Stomach (tissue), 4 donors: ENCODE measurements at regions not wholly inside any gene's neighbourhood (a gene's known extent, or its start where the extent isn't known, plus 50 kb on each side); places are given as distances from the start of the nearest gene placed in this dataset.

Source experiments
- CTCF ChIP-seq, 7 experiments: fragments of 450-650 bp in 4 of 7; fragments of 200-600 bp in 3 of 7; sonication (generic) in 3 of 7; IDR thresholded peaks; one replicate each; pipeline ENCODE4 v1.5.1; 2016 to 2019; ENCODE audit warnings: antibody characterized with exemption in 7 of 7, control low read depth in 2 of 7, mild to moderate bottlenecking in 1 of 7
- POLR2A ChIP-seq, 4 donors: fragments of 450-650 bp; IDR thresholded peaks; one replicate each; pipeline ENCODE4 v1.6.1; 2016; ENCODE audit warnings: antibody characterized with exemption in 4 of 4, control low read depth in 2 of 4, mild to moderate bottlenecking in 1 of 4, moderate library complexity in 1 of 4
- POLR2AphosphoS5 ChIP-seq, 3 donors: sonication (generic); formaldehyde crosslinking; IDR thresholded peaks; one replicate each; pipeline ENCODE4 v1.6.1; 2016; ENCODE audit warnings: antibody characterized with exemption in 3 of 3

- TF ChIP-seq POLR2A (IDR thresholded peaks at IDR 0.05) (no peak), POLR2AphosphoS5 (IDR thresholded peaks at IDR 0.05) (no peak), CTCF (IDR thresholded peaks at IDR 0.05) (no peak)
Measured at GRCh38 chr3:152703245-152703890, 131.6 kb upstream of the P2RY1 start.
